ENCODE measurements at regions not wholly inside any gene's neighbourhood (a gene's known extent, or its start where the extent isn't known, plus 50 kb on each side); places are given as distances from the start of the nearest gene placed in this dataset.

GRCh38 chr11:112723676-112724495 lies 237.3 kb upstream of the NCAM1 start:
- Histone ChIP-seq H3K4ac (replicated peaks; ENCODE audit: insufficient read length, low read depth, low read length) (no peak overlapping the region), H2BK15ac (ENCODE audit: low read length) (no peak overlapping the region), H3K9me3 (ENCODE audit: insufficient read depth in 2 of 2, low read depth in 1 of 2, low read length in 1 of 2) (no peaks in the 10 kb centered on the region), H2AFZ (ENCODE audit: low read length) (no peak overlapping the region), H4K91ac (replicated peaks; ENCODE audit: insufficient read length, low read length) (no peak overlapping the region), H3K23ac (ENCODE audit: insufficient read length) (no peak overlapping the region), H3K79me2 (ENCODE audit: control insufficient read depth in 1 of 2, insufficient read depth in 2 of 2, low read length in 2 of 2) (no peaks in the 10 kb centered on the region), H3K56ac (replicated peaks; ENCODE audit: insufficient read length, low read depth, low read length) (no peak overlapping the region), H4K8ac (ENCODE audit: extremely low read depth, insufficient read depth, low read length) (no peak overlapping the region), H2BK5ac (ENCODE audit: low read depth, low read length) (no peak overlapping the region), H2BK12ac (ENCODE audit: low read depth, low read length) (no peak overlapping the region), H3K14ac (ENCODE audit: insufficient read length) (no peak overlapping the region), H3K4me2 (ENCODE audit: insufficient read depth in 1 of 2, low read depth in 2 of 2, low read length in 2 of 2) (no peak overlapping the region), H3K9ac (replicated peaks in 1 of 4; ENCODE audit: extremely low read depth in 1 of 4, low read depth in 3 of 4, low read length in 3 of 4) (no peak overlapping the region), H4K20me1 (replicated peaks in 1 of 2; ENCODE audit: control insufficient read depth in 1 of 2, insufficient read depth in 2 of 2, low read length in 2 of 2) (no peaks in the 10 kb centered on the region), H2BK120ac (replicated peaks; ENCODE audit: low read depth, low read length) (no peak overlapping the region), H3K23me2 (ENCODE audit: low read depth, low read length) (no peaks in the 10 kb centered on the region), H3K27me3 (replicated peaks in 1 of 4; ENCODE audit: control insufficient read depth in 3 of 4, extremely low read depth in 1 of 4, insufficient read depth in 3 of 4, low read length in 3 of 4) (no peaks in the 10 kb centered on the region), H4K5ac (ENCODE audit: insufficient read length, low read depth, low read length) (no peak overlapping the region), H3K4me1 (replicated peaks in 1 of 4; ENCODE audit: control insufficient read depth in 3 of 4, insufficient read depth in 4 of 4, low read length in 3 of 4) (peaks cover 0 to 3% (median 0%) of the 10 kb centered on the region in 4 experiments; a peak in 1 of 7 replicates), H3K27ac (ENCODE audit: low read depth, low read length) (no peak overlapping the region), H2BK20ac (ENCODE audit: low read length) (no peak overlapping the region), H3K79me1 (ENCODE audit: low read depth, low read length) (no peaks in the 10 kb centered on the region), H3K4me3 (ENCODE audit: extremely low read depth in 1 of 4, insufficient read depth in 2 of 4, low read depth in 3 of 4, low read length in 4 of 4) (no peak overlapping the region), H3K36me3 (ENCODE audit: control insufficient read depth in 2 of 4, insufficient read depth in 4 of 4, low read length in 3 of 4) (no peaks in the 10 kb centered on the region), H3K18ac (ENCODE audit: extremely low read depth, low read length) (no peak overlapping the region), H2AK5ac (ENCODE audit: low read depth, low read length) (no peak overlapping the region)
- POLR2A ChIA-PET (ENCODE audit: partially characterized antibody), result no interaction called here
- WGBS, 2 experiments (ENCODE audit: extremely low coverage in 1 of 2, insufficient coverage in 1 of 2, insufficient read length in 1 of 2, insufficient replicate concordance in 2 of 2, low coverage in 1 of 2, low lambda C conversion rate in 2 of 2, missing lambda C conversion rate in 1 of 2), result 91% methylated on average over 13 of the region's 13 CpGs; no CpG with 5 or more reads in 1 of the 2 experiments
- no peak for TF ChIP-seq RXRA (IDR thresholded peaks at IDR 0.05; ENCODE audit: insufficient read depth, low read depth, low read length)
- TF ChIP-seq MAFK (IDR thresholded peaks at IDR 0.05; ENCODE audit: low read depth, low read length), result no peak
- TF ChIP-seq KDM1A (IDR thresholded peaks at IDR 0.05; ENCODE audit: borderline replicate concordance, low read length), result no peak
- TF ChIP-seq BACH1 (IDR thresholded peaks at IDR 0.05; ENCODE audit: low read length), result no peak
- no peak for FAIRE-seq
- no peak for DNase-seq (ENCODE audit: low read depth in 1 of 2, low spot score in 2 of 2)
- CTCF ChIA-PET (ENCODE audit: partially characterized antibody), result interaction anchor here (0.7 to 1.4 kb wide), 4 partner anchors 10 to 143 kb away, joined by 3 to 4 read pairs (median 4); no protein-coding TSS in a partner anchor

Data from H1 (cell line).